GM21526 (cell line): ENCODE measurements at regions not wholly inside any gene's neighbourhood (a gene's known extent, or its start where the extent isn't known, plus 50 kb on each side); places are given as distances from the start of the nearest gene placed in this dataset.

ENCODE experiments used
- ATAC-seq: cut with Tn5 transposase; IDR thresholded peaks from one replicate; pipeline ENCODE4 v1.9.1; 2021; ENCODE audit warnings: moderate library complexity; ENCODE audit not compliant: unreplicated experiment, low FRiP score

DNA sequence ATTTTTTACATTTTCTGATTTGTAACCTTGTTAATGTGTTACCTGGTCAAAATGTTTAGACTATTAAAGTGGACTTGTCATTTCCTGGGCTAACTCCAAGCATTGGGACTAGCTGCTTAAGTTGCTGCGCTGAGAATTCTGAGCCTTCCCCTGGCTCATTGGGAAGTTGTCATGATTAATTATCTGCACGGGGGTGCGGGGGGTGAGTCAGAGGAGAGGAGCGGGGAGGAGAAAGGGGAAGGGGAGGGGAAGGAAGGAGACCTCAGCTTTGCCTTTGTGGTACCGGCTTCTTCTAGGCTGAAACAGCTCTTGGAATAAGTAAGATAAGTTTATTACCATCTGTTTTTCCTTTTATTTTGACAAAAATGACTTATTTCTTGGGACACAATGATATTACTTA lies 52.9 kb upstream of the APCDD1 start:
- no peak for ATAC-seq

DNA sequence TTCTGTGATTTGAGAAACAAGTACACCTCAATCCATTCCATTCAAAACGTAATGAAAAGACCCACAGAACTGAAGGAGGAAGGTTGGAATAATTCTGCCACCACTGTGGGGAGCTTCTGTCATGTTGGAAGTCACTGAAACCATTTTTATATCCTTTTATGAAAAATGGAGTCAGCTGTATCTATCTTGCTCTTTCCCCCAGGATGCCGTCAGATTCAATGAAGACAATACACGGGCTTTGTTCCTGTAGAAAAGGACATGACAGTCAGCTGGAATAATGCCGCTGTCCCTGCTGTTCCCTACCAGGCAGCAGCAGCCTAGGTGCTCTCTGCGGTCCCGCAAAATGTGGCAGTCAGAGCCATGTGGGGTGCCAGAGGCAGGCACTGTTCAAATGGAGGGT lies 52.5 kb upstream of the APCDD1 start:
- ATAC-seq: no peak

DNA sequence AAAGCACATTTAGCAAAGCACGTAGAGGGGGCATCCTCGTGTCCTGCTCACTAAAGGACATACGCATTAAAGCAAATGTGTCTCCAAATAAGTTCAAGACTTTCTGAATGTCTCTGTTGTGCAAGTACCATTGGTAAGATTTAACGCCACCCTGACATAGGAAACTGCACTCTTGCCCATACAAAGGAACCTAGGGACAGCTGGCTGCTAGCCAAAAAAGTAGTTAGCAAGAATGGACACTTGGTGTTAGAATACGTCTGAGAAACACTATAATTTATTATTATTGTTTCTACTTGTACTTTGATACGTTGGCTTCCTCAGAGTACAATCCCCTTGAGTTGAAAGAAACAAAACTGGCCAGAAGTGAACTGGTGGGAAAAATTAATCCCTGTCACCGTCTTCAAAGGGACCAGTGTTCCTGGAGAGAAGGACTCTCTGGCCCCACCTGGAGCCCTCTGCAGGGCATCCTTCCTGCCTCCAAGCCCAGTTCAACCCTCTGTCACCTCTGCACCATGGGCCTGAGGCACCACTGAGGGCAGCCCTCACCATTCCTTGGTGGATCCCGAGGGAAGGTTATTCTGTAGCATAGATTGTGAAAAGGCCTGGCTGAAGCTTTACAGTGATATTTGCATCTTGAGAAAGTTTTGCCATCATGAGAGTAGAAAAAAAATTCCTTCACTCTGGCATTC lies 51.4 kb upstream of the APCDD1 start:
- ATAC-seq: no peak

DNA sequence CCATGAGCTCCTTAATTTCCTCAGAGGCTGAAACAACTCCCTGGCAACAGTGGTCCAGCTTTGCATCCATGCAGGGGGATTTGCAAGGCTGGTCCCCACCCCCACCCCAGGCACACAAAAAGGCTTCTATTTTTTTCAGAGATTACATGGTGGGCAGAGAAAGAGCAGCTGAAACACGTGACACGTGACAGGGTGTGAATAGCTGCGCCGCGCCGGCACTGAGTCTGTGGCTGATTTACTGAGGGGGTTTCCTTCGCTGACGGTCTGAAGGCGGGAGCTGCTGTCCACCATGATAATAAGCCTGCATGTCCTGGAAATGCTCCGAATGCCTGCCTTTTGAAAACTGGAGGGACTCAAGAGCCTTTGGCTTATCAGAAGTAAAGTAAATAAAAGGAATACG lies 50.7 kb upstream of the APCDD1 start:
- no peak for ATAC-seq

DNA sequence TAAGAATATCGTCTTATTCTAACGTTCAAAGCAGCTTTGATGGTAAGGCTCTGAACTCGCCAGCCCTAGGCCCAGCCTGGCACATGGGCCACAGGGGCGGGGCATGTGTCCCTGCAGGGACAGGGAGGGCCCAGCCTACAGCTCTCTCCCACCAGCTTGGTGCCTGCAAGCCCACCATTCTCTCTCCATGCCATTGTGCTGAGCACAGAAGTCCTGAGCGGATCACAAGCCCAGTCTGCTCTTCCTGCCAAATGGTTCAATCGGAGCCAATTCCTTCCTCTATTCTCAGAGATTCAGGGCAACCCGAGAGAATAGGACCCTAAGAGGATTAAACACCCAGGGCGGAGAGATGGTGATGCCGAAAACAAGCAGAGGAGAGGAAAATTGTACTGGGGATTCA lies 50.3 kb upstream of the APCDD1 start:
- ATAC-seq: no peak
